PFSK-1 (cell line): ENCODE measurements at regions not wholly inside any gene's neighbourhood (a gene's known extent, or its start where the extent isn't known, plus 50 kb on each side); places are given as distances from the start of the nearest gene placed in this dataset.

Experiments
- POLR2AphosphoS5 ChIP-seq: IDR thresholded peaks from 2 replicates; pipeline ENCODE4 v1.6.1; 2012; ENCODE audit warnings: low read depth, mild to moderate bottlenecking, control low read depth, low read length, moderate library complexity
- REST ChIP-seq, 2 experiments: IDR thresholded peaks; 2 replicates each; pipeline versions ENCODE4 v1.6.1 to v1.8.0; 2011 to 2012; ENCODE audit warnings: low read depth in 2 of 2, low read length in 2 of 2, control low read depth in 1 of 2, inconsistent platforms in 1 of 2, mild to moderate bottlenecking in 1 of 2, moderate library complexity in 1 of 2; ENCODE audit not compliant: insufficient read depth in 1 of 2

GRCh38 chr13:29925457-29926097 is 75.2 kb upstream of the UBL3 start:
- TF ChIP-seq POLR2AphosphoS5 (no peak), REST (IDR thresholded peaks at IDR 0.05; ENCODE audit: insufficient read depth in 1 of 2, low read depth in 2 of 2, low read length in 2 of 2) (no peak)
